ENCODE measurements at regions not wholly inside any gene's neighbourhood (a gene's known extent, or its start where the extent isn't known, plus 50 kb on each side); places are given as distances from the start of the nearest gene placed in this dataset.

GRCh38 chr6:44698602-44699001 lies 311.1 kb downstream of the CDC5L start:
- Histone ChIP-seq H3K4me3 (ENCODE audit: low read depth, low read length) (no peak overlapping the region), H3K36me3 (replicated peaks) (no peaks in the 10 kb centered on the region), H3K27ac (no peak overlapping the region), H3K27me3 (replicated peaks) (no peaks in the 10 kb centered on the region)
- no peak for DNase-seq
- in situ Hi-C loops (cut with HindIII; ENCODE audit: low pct_ligation_motif_present, low sequenced_read_pairs): no loop called here
- no peak for TF ChIP-seq CTCF (IDR thresholded peaks at IDR 0.05; ENCODE audit: low read depth, low read length, missing control alignments)

GRCh38 chr6:44699082-44699481 lies 311.6 kb downstream of the CDC5L start:
- H3K27me3 ChIP-seq (replicated peaks): no peaks in the 10 kb centered on the region
- no peak for DNase-seq
- no peak for TF ChIP-seq CTCF (IDR thresholded peaks at IDR 0.05; ENCODE audit: low read depth, low read length, missing control alignments)
- H3K36me3 ChIP-seq (replicated peaks): no peaks in the 10 kb centered on the region
- H3K27ac ChIP-seq: no peak overlapping the region
- in situ Hi-C loops (cut with HindIII; ENCODE audit: low pct_ligation_motif_present, low sequenced_read_pairs): no loop called here
- no peak overlapping the region for H3K4me3 ChIP-seq (ENCODE audit: low read depth, low read length)

- TF ChIP-seq CTCF (IDR thresholded peaks at IDR 0.05; ENCODE audit: low read depth, low read length, missing control alignments): no peak
- Histone ChIP-seq H3K36me3 (replicated peaks) (no peaks in the 10 kb centered on the region), H3K4me3 (ENCODE audit: low read depth, low read length) (no peak overlapping the region), H3K27ac (no peak overlapping the region), H3K27me3 (replicated peaks) (no peaks in the 10 kb centered on the region)
- DNase-seq: no peak
- in situ Hi-C loops (cut with HindIII; ENCODE audit: low pct_ligation_motif_present, low sequenced_read_pairs): no loop called here
Measured at GRCh38 chr6:44699851-44700250, 312.3 kb downstream of the CDC5L start.

- no peak for TF ChIP-seq CTCF (IDR thresholded peaks at IDR 0.05; ENCODE audit: low read depth, low read length, missing control alignments)
- no peak for DNase-seq
- in situ Hi-C loops (cut with HindIII; ENCODE audit: low pct_ligation_motif_present, low sequenced_read_pairs): no loop called here
- Histone ChIP-seq H3K27ac (no peak overlapping the region), H3K36me3 (replicated peaks) (no peaks in the 10 kb centered on the region), H3K27me3 (replicated peaks) (no peaks in the 10 kb centered on the region), H3K4me3 (ENCODE audit: low read depth, low read length) (no peak overlapping the region)
Measured at GRCh38 chr6:44700422-44700821, 312.9 kb downstream of the CDC5L start.

- no peak for DNase-seq
- TF ChIP-seq CTCF (IDR thresholded peaks at IDR 0.05; ENCODE audit: low read depth, low read length, missing control alignments): no peak
- H3K27ac ChIP-seq: no peak overlapping the region
- H3K27me3 ChIP-seq (replicated peaks): no peaks in the 10 kb centered on the region
- in situ Hi-C loops (cut with HindIII; ENCODE audit: low pct_ligation_motif_present, low sequenced_read_pairs): no loop called here
- no peak overlapping the region for H3K4me3 ChIP-seq (ENCODE audit: low read depth, low read length)
- no peaks in the 10 kb centered on the region for H3K36me3 ChIP-seq (replicated peaks)
Measured at GRCh38 chr6:44701038-44701636, 313.6 kb downstream of the CDC5L start.

GRCh38 chr6:44701637-44702101 lies 314.2 kb downstream of the CDC5L start:
- no peaks in the 10 kb centered on the region for H3K27me3 ChIP-seq (replicated peaks)
- no peak for TF ChIP-seq CTCF (IDR thresholded peaks at IDR 0.05; ENCODE audit: low read depth, low read length, missing control alignments)
- H3K4me3 ChIP-seq (ENCODE audit: low read depth, low read length): no peak overlapping the region
- H3K36me3 ChIP-seq (replicated peaks): no peaks in the 10 kb centered on the region
- no peak for DNase-seq
- in situ Hi-C loops (cut with HindIII; ENCODE audit: low pct_ligation_motif_present, low sequenced_read_pairs): no loop called here
- no peak overlapping the region for H3K27ac ChIP-seq
